Transverse colon (tissue), 4 donors: ENCODE measurements at regions not wholly inside any gene's neighbourhood (a gene's known extent, or its start where the extent isn't known, plus 50 kb on each side); places are given as distances from the start of the nearest gene placed in this dataset.

Experiments used
- DNase-seq: peaks from one replicate; pipeline ENCODE4 v3.0.0-alpha.2; 2019
- H3K27ac ChIP-seq, 4 donors: fragments of 200-600 bp; sonication (generic); 2 replicates each; pipeline ENCODE4 v1.5.1; 2016 to 2018; ENCODE audit warnings: inconsistent platforms in 4 of 4
- H3K27me3 ChIP-seq: fragments of 200-600 bp; sonication (generic); 2 replicates; pipeline ENCODE4 v1.5.1; 2017; ENCODE audit warnings: inconsistent platforms
- H3K36me3 ChIP-seq, 4 donors: fragments of 200-600 bp; sonication (generic); 2 replicates each; pipeline ENCODE4 v1.5.1; 2017 to 2019; ENCODE audit warnings: inconsistent platforms in 4 of 4
- H3K4me1 ChIP-seq, 4 donors: fragments of 200-600 bp; sonication (generic); 2 replicates each; pipeline ENCODE4 v1.5.1; 2017 to 2020; ENCODE audit warnings: inconsistent platforms in 4 of 4
- H3K4me3 ChIP-seq, 4 donors: fragments of 200-600 bp; sonication (generic); 1 replicate in 1 of 4; 2 replicates in 3 of 4; pipeline versions ENCODE4 v1.5.1 to v1.6.1; 2017 to 2019; ENCODE audit warnings: inconsistent platforms in 4 of 4
- H3K9me3 ChIP-seq, 2 donors: fragments of 200-600 bp; sonication (generic); 2 replicates each; pipeline ENCODE4 v1.5.1; 2017 to 2019; ENCODE audit warnings: inconsistent platforms in 2 of 2
- EP300 ChIP-seq: sonication (generic); formaldehyde crosslinking; IDR thresholded peaks from one replicate; pipeline ENCODE4 v1.6.1; 2017; ENCODE audit warnings: antibody characterized with exemption, low read depth
- POLR2A ChIP-seq: fragments of 450-650 bp; IDR thresholded peaks from one replicate; pipeline ENCODE4 v1.6.1; 2016; ENCODE audit warnings: antibody characterized with exemption, mild to moderate bottlenecking, moderate library complexity
- POLR2AphosphoS5 ChIP-seq, 3 donors: sonication (generic); formaldehyde crosslinking; IDR thresholded peaks; one replicate each; pipeline ENCODE4 v1.6.1; 2016; ENCODE audit warnings: antibody characterized with exemption in 3 of 3
- WGBS, 2 donors: methylation state at CpG; one replicate each; pipeline ENCODE4 v1.1.5; 2018; ENCODE audit warnings: low coverage in 1 of 2; 5-methylcytosine and 5-hydroxymethylcytosine counted together
- in situ Hi-C, 4 donors: fragments of 200-750 bp; cut with MboI; loops; one replicate each; pipeline versions ENCODE4 v1.15.0 to v1.15.1; 2017; ENCODE audit warnings: low sequenced_read_pairs in 3 of 4, low pct_ligation_motif_present in 1 of 4, low pct_unique_long_range_greater_than_20kb in 1 of 4
- intact Hi-C: fragments of 100-400 bp; cut with DNase I; formaldehyde crosslinking; loops from one replicate; pipeline ENCODE4 v1.15.1; 2023; ENCODE audit warnings: low total_unique reads
- TF ChIP-seq, protein P1 (sequence below), 5 experiments: fragments of 200-600 bp in 3 of 5; fragments of 450-650 bp in 2 of 5; sonication (generic) in 3 of 5; IDR thresholded peaks; 1 replicate in 2 of 5; 2 replicates in 3 of 5; pipeline ENCODE4 v1.5.1; 2016 to 2017; ENCODE audit warnings: antibody characterized with exemption in 5 of 5, inconsistent platforms in 3 of 5, mild to moderate bottlenecking in 2 of 5, moderate library complexity in 1 of 5

DNA sequence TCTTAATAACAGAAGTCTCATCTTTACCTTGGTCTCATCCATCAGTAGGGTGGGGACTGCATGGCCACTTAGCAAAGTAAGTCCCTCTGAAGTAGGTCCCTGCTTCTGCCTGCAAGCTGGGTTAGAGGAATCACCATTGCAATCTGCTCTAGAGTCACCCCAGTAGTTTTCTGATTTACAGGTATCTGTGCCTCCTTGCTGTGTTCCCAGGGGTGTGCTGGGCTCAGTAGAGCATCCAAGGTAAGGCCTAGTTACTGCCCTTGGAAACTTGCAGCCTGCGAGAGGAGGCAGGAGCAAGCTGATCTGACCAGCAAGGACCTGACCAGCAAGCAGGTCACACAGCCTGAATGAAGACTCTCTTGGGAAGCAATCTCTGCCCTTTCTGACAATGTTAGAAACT lies 160.8 kb upstream of the GSC start:
- peaks cover 0 to 15% (median 4%) of the 10 kb centered on the region in 4 donors for H3K4me1 ChIP-seq
- WGBS, 2 donors = 100% methylated on average over 1 of the region's 1 CpG; no CpG with 5 or more reads in 1 of the 2 donors
- intact Hi-C loops = loop anchor here (10.0 kb wide), 1 partner anchor 84 kb away; no protein-coding TSS in a partner anchor

DNA sequence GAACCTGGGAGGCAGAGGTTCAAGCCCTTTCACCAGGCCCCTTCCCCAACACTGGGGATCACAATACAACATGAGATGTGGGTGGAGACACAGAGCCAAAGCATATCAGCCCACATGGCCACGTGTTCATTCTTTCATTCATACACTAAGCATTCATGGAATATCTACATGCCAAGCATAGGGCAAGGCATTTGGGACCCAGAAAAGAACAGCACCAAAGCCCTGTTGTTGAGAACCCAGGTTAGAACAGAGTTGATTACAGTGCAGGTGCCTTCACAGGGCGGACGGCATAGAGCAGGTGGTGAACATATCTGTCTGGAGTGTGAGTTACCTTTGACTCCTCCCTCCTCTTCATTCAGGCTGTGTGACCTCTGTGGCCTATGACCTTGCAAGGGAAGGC lies 159.4 kb upstream of the GSC start:
- Histone ChIP-seq H3K9me3 (no peaks in the 10 kb centered on the region), H3K4me3 (no peak overlapping the region), H3K27me3 (no peaks in the 10 kb centered on the region), H3K4me1 (peaks cover 0 to 11% (median 4%) of the 10 kb centered on the region in 4 donors), H3K27ac (no peak overlapping the region), H3K36me3 (no peaks in the 10 kb centered on the region)
- in situ Hi-C loops = no loop called here
- 60 to 88% methylated on average over 1 to 3 of the region's 3 CpGs for WGBS, 2 donors
- TF ChIP-seq EP300 (no peak), POLR2AphosphoS5 (IDR thresholded peaks at IDR 0.05) (no peak), POLR2A (no peak)
- TF ChIP-seq, protein P1, sequence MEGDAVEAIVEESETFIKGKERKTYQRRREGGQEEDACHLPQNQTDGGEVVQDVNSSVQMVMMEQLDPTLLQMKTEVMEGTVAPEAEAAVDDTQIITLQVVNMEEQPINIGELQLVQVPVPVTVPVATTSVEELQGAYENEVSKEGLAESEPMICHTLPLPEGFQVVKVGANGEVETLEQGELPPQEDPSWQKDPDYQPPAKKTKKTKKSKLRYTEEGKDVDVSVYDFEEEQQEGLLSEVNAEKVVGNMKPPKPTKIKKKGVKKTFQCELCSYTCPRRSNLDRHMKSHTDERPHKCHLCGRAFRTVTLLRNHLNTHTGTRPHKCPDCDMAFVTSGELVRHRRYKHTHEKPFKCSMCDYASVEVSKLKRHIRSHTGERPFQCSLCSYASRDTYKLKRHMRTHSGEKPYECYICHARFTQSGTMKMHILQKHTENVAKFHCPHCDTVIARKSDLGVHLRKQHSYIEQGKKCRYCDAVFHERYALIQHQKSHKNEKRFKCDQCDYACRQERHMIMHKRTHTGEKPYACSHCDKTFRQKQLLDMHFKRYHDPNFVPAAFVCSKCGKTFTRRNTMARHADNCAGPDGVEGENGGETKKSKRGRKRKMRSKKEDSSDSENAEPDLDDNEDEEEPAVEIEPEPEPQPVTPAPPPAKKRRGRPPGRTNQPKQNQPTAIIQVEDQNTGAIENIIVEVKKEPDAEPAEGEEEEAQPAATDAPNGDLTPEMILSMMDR (IDR thresholded peaks at IDR 0.05) = no peak
- DNase-seq = no peak
- intact Hi-C loops = no loop called here

More for the DNA sequence above, 160.8 kb upstream of the GSC start:
- H3K9me3 ChIP-seq = no peaks in the 10 kb centered on the region
- H3K4me3 ChIP-seq = no peak overlapping the region
- H3K36me3 ChIP-seq = no peaks in the 10 kb centered on the region
- TF ChIP-seq, protein P1 (IDR thresholded peaks at IDR 0.05) = no peak
- TF ChIP-seq EP300 (no peak), POLR2A (no peak), POLR2AphosphoS5 (IDR thresholded peaks at IDR 0.05) (no peak)
- no peaks in the 10 kb centered on the region for H3K27me3 ChIP-seq
- DNase-seq = no peak
- no peak overlapping the region for H3K27ac ChIP-seq
- in situ Hi-C loops = no loop called here

DNA sequence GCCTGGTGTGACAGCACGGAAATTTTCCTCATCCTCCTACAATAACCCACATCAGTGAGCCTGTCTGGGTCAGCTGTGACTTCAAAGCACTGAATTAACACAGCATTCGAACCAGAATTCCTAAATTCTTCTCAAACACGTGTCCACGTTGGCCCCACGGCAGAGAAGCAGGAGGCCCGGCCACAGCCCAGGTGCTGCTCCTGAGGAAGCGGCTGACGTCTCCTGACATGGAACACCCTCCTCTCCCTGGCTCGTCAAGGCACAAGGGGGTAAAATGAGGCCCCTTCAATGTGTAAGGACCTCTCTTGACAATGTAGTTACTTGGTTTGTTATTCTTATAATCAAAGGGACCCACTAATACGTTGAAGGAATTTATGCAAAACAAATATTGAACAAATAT lies 156.3 kb upstream of the GSC start:
- in situ Hi-C loops = no loop called here
- WGBS, 2 donors = 64 to 68% methylated on average over 4 to 10 of the region's 10 CpGs

DNA sequence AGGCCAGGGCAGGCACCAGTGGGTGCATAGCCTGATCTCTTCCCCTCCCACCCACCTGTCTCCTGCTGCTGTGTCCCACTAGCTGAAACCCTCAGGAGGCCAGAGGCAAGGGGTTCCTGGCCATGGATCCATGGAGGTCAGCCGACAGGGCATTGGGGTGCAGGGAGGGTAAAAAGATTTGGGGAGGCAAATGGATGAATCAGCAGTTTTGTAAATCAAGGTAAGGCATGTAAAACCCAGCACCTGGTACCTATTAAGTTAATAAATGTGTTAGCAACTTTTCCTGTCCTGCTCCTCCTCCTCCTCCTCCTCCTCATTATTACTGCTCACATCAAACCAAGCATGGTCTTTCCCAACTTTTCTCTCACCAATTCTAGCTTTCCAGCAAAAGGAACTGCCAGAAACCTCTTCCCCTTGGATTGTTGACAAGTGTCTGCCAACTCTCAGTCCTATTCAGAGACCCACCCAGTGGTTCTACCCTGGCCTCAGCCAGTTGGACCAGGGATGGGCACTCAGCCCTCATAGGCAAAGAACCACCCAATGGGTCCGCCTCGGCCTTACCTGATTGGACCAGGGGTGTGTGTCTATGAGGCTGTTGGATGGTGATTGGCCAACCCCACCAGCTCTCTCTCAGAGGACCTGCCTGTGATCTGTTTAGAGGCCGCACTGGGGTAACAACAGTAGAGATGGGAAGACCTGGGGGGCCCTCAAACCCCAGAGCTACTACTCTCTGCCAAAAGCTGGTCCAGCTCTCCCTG lies 155.7 kb upstream of the GSC start:
- in situ Hi-C loops = no loop called here
- no peaks in the 10 kb centered on the region for H3K4me1 ChIP-seq
- intact Hi-C loops = no loop called here
- H3K9me3 ChIP-seq = no peaks in the 10 kb centered on the region
- no peak overlapping the region for H3K4me3 ChIP-seq
- no peak for TF ChIP-seq POLR2AphosphoS5 (IDR thresholded peaks at IDR 0.05)
- TF ChIP-seq POLR2A = no peak
- TF ChIP-seq, protein P1 (IDR thresholded peaks at IDR 0.05) = no peak
- no peak for TF ChIP-seq EP300
- WGBS, 2 donors = 90% methylated on average over 4 of the region's 4 CpGs; no CpG with 5 or more reads in 1 of the 2 donors
- no peak overlapping the region for H3K27ac ChIP-seq
- no peaks in the 10 kb centered on the region for H3K27me3 ChIP-seq
- H3K36me3 ChIP-seq = no peaks in the 10 kb centered on the region
- no peak for DNase-seq

More for the DNA sequence above, 156.3 kb upstream of the GSC start:
- H3K36me3 ChIP-seq = no peaks in the 10 kb centered on the region
- no peak overlapping the region for H3K27ac ChIP-seq
- no peaks in the 10 kb centered on the region for H3K4me1 ChIP-seq
- TF ChIP-seq POLR2A = no peak
- no peak for TF ChIP-seq POLR2AphosphoS5 (IDR thresholded peaks at IDR 0.05)
- TF ChIP-seq EP300 = no peak
- TF ChIP-seq, protein P1 (IDR thresholded peaks at IDR 0.05) = no peak
- no peaks in the 10 kb centered on the region for H3K27me3 ChIP-seq
- DNase-seq = no peak
- no peak overlapping the region for H3K4me3 ChIP-seq
- intact Hi-C loops = no loop called here
- H3K9me3 ChIP-seq = no peaks in the 10 kb centered on the region
